PC-3 (cell line): ENCODE measurements at regions not wholly inside any gene's neighbourhood (a gene's known extent, or its start where the extent isn't known, plus 50 kb on each side); places are given as distances from the start of the nearest gene placed in this dataset.

ENCODE experiments used
- ATAC-seq: fragments of 200-7000 bp; cut with Tn5 transposase; 2 replicates; pipeline ENCODE4 v1.9.1; 2020; ENCODE audit warnings: mild to moderate bottlenecking, moderate library complexity
- BruUV-seq: library from RNA; stranded (reverse); fragments of 400-500 nt; replicated peaks from 2 replicates; lab custom pipeline; 2021; lab: Mats Ljungman, UMichigan
- CTCF ChIA-PET: fragments of 300-600 bp; sonication (Branson Sonifier 250); formaldehyde crosslinking; loops from one replicate; lab custom pipeline; 2022; ENCODE audit warnings: antibody characterized with exemption; lab: Charles Lee
- POLR2A ChIA-PET: fragments of 300-600 bp; sonication (Branson Sonifier 250); formaldehyde crosslinking; loops from one replicate; lab custom pipeline; 2022; ENCODE audit warnings: antibody characterized with exemption; ENCODE audit not compliant: unreplicated experiment; lab: Charles Lee
- DNase-seq: peaks from one replicate; pipeline ENCODE4 v3.0.0-alpha.2; 2015
- H2AFZ ChIP-seq: fragments of 300-600 bp; sonication (generic); 2 replicates; pipeline ENCODE4 v1.6.0; 2016; ENCODE audit warnings: antibody characterized with exemption, low read length
- H3F3A ChIP-seq: fragments of 300-600 bp; sonication (generic); one replicate; pipeline ENCODE4 v1.6.0; 2017; ENCODE audit warnings: antibody characterized with exemption, low read length, control low read depth, mild to moderate bottlenecking; ENCODE audit not compliant: unreplicated experiment
- H3K27ac ChIP-seq: fragments of 300-600 bp; sonication (generic); 2 replicates; pipeline ENCODE4 v1.5.1; 2016; ENCODE audit warnings: mild to moderate bottlenecking, low read length
- H3K27me3 ChIP-seq: fragments of 300-600 bp; sonication (generic); 2 replicates; pipeline ENCODE4 v1.6.1; 2016; ENCODE audit warnings: low read length, mixed read lengths
- H3K36me3 ChIP-seq: fragments of 300-600 bp; sonication (generic); 2 replicates; pipeline ENCODE4 v1.6.1; 2016; ENCODE audit warnings: low read depth, mixed run types, low read length, mixed read lengths
- H3K4me1 ChIP-seq: fragments of 300-600 bp; sonication (generic); 2 replicates; pipeline ENCODE4 v1.5.1; 2016; ENCODE audit warnings: low read length; ENCODE audit not compliant: insufficient read depth
- H3K4me2 ChIP-seq: fragments of 300-600 bp; sonication (generic); 2 replicates; pipeline ENCODE4 v1.6.0; 2016; ENCODE audit warnings: low read length
- H3K4me3 ChIP-seq: fragments of 300-600 bp; sonication (generic); 2 replicates; pipeline ENCODE4 v1.5.1; 2016; ENCODE audit warnings: mild to moderate bottlenecking, low read length, mixed read lengths
- H3K79me2 ChIP-seq: fragments of 300-600 bp; sonication (generic); 2 replicates; pipeline ENCODE4 v1.6.1; 2017; ENCODE audit warnings: low read length, mixed read lengths
- H3K9ac ChIP-seq: fragments of 300-600 bp; sonication (generic); 2 replicates; pipeline ENCODE4 v1.6.0; 2016; ENCODE audit warnings: mild to moderate bottlenecking, low read length
- H3K9me2 ChIP-seq: fragments of 300-600 bp; sonication (generic); replicated peaks from 2 replicates; pipeline ENCODE4 v1.6.1; 2016; ENCODE audit warnings: mixed run types, low read length, mixed read lengths
- H3K9me3 ChIP-seq: fragments of 300-600 bp; sonication (generic); 2 replicates; pipeline ENCODE4 v1.6.1; 2016; ENCODE audit warnings: low read length, mixed read lengths
- H4K20me1 ChIP-seq: fragments of 300-600 bp; sonication (generic); 2 replicates; pipeline ENCODE4 v1.6.1; 2016; ENCODE audit warnings: low read length, mixed read lengths
- CTCF ChIP-seq: fragments of 300-600 bp; sonication (generic); conservative IDR thresholded peaks from 2 replicates; pipeline ENCODE4 v1.5.1; 2017; ENCODE audit warnings: antibody characterized with exemption, low read depth, mild to moderate bottlenecking, low read length
- EZH2 ChIP-seq: fragments of 300-600 bp; sonication (generic); IDR thresholded peaks from one replicate; pipeline ENCODE4 v1.6.1; 2017; ENCODE audit warnings: antibody characterized with exemption, mild to moderate bottlenecking, low read length; ENCODE audit not compliant: unreplicated experiment
- EZH2phosphoT487 ChIP-seq: fragments of 300-600 bp; sonication (generic); IDR thresholded peaks from 2 replicates; pipeline ENCODE4 v1.6.1; 2018; ENCODE audit warnings: mild to moderate bottlenecking, antibody characterized with exemption, low read length, borderline replicate concordance
- intact Hi-C: fragments of 100-400 bp; cut with micrococcal nuclease; formaldehyde crosslinking; loops from 2 replicates; pipeline ENCODE4 v1.9.0; 2023

GRCh38 chr2:65715323-65715722 is 282.9 kb upstream of the SPRED2 start:
- ATAC-seq: no peak
- intact Hi-C loops: no loop called here

GRCh38 chr2:65714866-65715265 is 282.5 kb upstream of the SPRED2 start:
- BruUV-seq: no TSS peak
- ATAC-seq (no peak), DNase-seq (no peak)
- POLR2A ChIA-PET: no interaction called here
- H3K9ac ChIP-seq: no peak overlapping the region
- no peak overlapping the region for H3K27ac ChIP-seq
- intact Hi-C loops: no loop called here
- no peaks in the 10 kb centered on the region for H4K20me1 ChIP-seq
- H3K27me3 ChIP-seq: peaks cover 69% of the 10 kb centered on the region
- H3K4me1 ChIP-seq: peaks cover 7% of the 10 kb centered on the region; the same call in 1 of the 2 replicates
- no peak overlapping the region for H3K4me2 ChIP-seq
- no peaks in the 10 kb centered on the region for H3K79me2 ChIP-seq
- H2AFZ ChIP-seq: no peak overlapping the region
- no peak for TF ChIP-seq EZH2phosphoT487
- TF ChIP-seq CTCF: no peak
- no peak for TF ChIP-seq EZH2
- H3K9me3 ChIP-seq: no peaks in the 10 kb centered on the region
- H3F3A ChIP-seq: no peaks in the 10 kb centered on the region
- H3K9me2 ChIP-seq: no peaks in the 10 kb centered on the region
- CTCF ChIA-PET: no interaction called here
- H3K36me3 ChIP-seq: no peaks in the 10 kb centered on the region
- H3K4me3 ChIP-seq: no peak overlapping the region

More at GRCh38 chr2:65715323-65715722, 282.9 kb upstream of the SPRED2 start:
- H2AFZ ChIP-seq: no peak overlapping the region
- no peaks in the 10 kb centered on the region for H3K9me2 ChIP-seq
- no peaks in the 10 kb centered on the region for H3K9me3 ChIP-seq
- no peaks in the 10 kb centered on the region for H3K36me3 ChIP-seq
- H3F3A ChIP-seq: no peaks in the 10 kb centered on the region
- DNase-seq: no peak
- no peak overlapping the region for H3K4me3 ChIP-seq
- no TSS peak for BruUV-seq
- no peaks in the 10 kb centered on the region for H4K20me1 ChIP-seq
- H3K9ac ChIP-seq: no peak overlapping the region
- no peak overlapping the region for H3K27ac ChIP-seq
- ChIA-PET POLR2A (no interaction called here), CTCF (no interaction called here)
- H3K4me2 ChIP-seq: no peak overlapping the region
- H3K4me1 ChIP-seq: peaks cover 6% of the 10 kb centered on the region; the same call in 1 of the 2 replicates
- H3K27me3 ChIP-seq: peaks cover 71% of the 10 kb centered on the region
- H3K79me2 ChIP-seq: no peaks in the 10 kb centered on the region
- TF ChIP-seq CTCF: no peak
- TF ChIP-seq EZH2phosphoT487: no peak

- no peak for ATAC-seq
- Histone ChIP-seq H3K9me3 (no peaks in the 10 kb centered on the region), H3K4me2 (no peak overlapping the region), H3F3A (no peaks in the 10 kb centered on the region), H3K27ac (no peak overlapping the region), H3K27me3 (peaks cover 51% of the 10 kb centered on the region), H4K20me1 (no peaks in the 10 kb centered on the region), H3K4me3 (no peak overlapping the region), H3K4me1 (peaks cover 7% of the 10 kb centered on the region; the same call in 1 of the 2 replicates), H2AFZ (no peak overlapping the region), H3K9ac (no peak overlapping the region), H3K36me3 (no peaks in the 10 kb centered on the region), H3K79me2 (no peaks in the 10 kb centered on the region), H3K9me2 (no peaks in the 10 kb centered on the region)
- DNase-seq: no peak
- ChIA-PET POLR2A (no interaction called here), CTCF (no interaction called here)
- TF ChIP-seq CTCF (no peak), EZH2phosphoT487 (no peak), EZH2 (no peak)
- no TSS peak for BruUV-seq
- intact Hi-C loops: loop anchor here (1.0 kb wide), 1 partner anchor 72 kb away; no protein-coding TSS in a partner anchor
Measured at GRCh38 chr2:65711863-65712262, 279.5 kb upstream of the SPRED2 start.
